HG03378 (cell line): ENCODE measurements at regions not wholly inside any gene's neighbourhood (a gene's known extent, or its start where the extent isn't known, plus 50 kb on each side); places are given as distances from the start of the nearest gene placed in this dataset.
"Not testable (repeated sequence)": the region's sequence is repeated elsewhere in the genome, so short reads cannot be mapped to it uniquely, and the experiment has no call there.

Experiments used
- ATAC-seq: cut with Tn5 transposase; IDR thresholded peaks from one replicate; pipeline ENCODE4 v1.9.1; 2021; ENCODE audit warnings: mild to moderate bottlenecking, moderate library complexity; ENCODE audit not compliant: unreplicated experiment

- ATAC-seq = no peak
Observed at GRCh38 chr14:52202151-52202550, 65.3 kb upstream of the PTGDR start.

GRCh38 chr14:52190337-52190931 is 77.1 kb upstream of the PTGDR start:
- ATAC-seq = no peak

GRCh38 chr14:52189325-52189724 is 78.2 kb upstream of the PTGDR start:
- ATAC-seq = no peak

- no peak for ATAC-seq
Observed at GRCh38 chr14:52188381-52188780, 79.1 kb upstream of the PTGDR start.

- no peak for ATAC-seq
Observed at GRCh38 chr14:52185178-52185577, 82.3 kb upstream of the PTGDR start.

- ATAC-seq = no peak
Observed at GRCh38 chr14:52182853-52183252, 84.6 kb upstream of the PTGDR start.

GRCh38 chr14:52179141-52179790 is 88.2 kb upstream of the PTGDR start:
- ATAC-seq = no peak

- ATAC-seq = peak; percentile 89
Observed at GRCh38 chr14:52175982-52176502, 91.5 kb upstream of the PTGDR start.

- not testable (repeated sequence) for ATAC-seq
Observed at GRCh38 chr14:52171932-52172331, 95.6 kb upstream of the PTGDR start.

GRCh38 chr14:52166822-52167221 is 98.0 kb upstream of the NID2 start:
- ATAC-seq = no peak

- ATAC-seq = no peak
Observed at GRCh38 chr14:52155651-52156213, 86.9 kb upstream of the NID2 start.

- no peak for ATAC-seq
Observed at GRCh38 chr14:52154992-52155650, 86.3 kb upstream of the NID2 start.

- no peak for ATAC-seq
Observed at GRCh38 chr14:52153939-52154338, 85.1 kb upstream of the NID2 start.

- ATAC-seq = no peak
Observed at GRCh38 chr14:52150162-52150561, 81.3 kb upstream of the NID2 start.

- ATAC-seq = no peak
Observed at GRCh38 chr14:52148371-52148770, 79.5 kb upstream of the NID2 start.

- no peak for ATAC-seq
Observed at GRCh38 chr14:52146504-52146903, 77.6 kb upstream of the NID2 start.

GRCh38 chr14:52144099-52144498 is 75.2 kb upstream of the NID2 start:
- not testable (repeated sequence) for ATAC-seq

GRCh38 chr14:52142504-52142903 is 73.6 kb upstream of the NID2 start:
- no peak for ATAC-seq

- ATAC-seq = no peak
Observed at GRCh38 chr14:52131640-52132320, 62.9 kb upstream of the NID2 start.

- ATAC-seq = no peak
Observed at GRCh38 chr14:52129721-52130120, 60.9 kb upstream of the NID2 start.

GRCh38 chr14:52125885-52126284 is 57.0 kb upstream of the NID2 start:
- ATAC-seq = no peak
